ENCODE measurements at regions not wholly inside any gene's neighbourhood (a gene's known extent, or its start where the extent isn't known, plus 50 kb on each side); places are given as distances from the start of the nearest gene placed in this dataset.

DNA sequence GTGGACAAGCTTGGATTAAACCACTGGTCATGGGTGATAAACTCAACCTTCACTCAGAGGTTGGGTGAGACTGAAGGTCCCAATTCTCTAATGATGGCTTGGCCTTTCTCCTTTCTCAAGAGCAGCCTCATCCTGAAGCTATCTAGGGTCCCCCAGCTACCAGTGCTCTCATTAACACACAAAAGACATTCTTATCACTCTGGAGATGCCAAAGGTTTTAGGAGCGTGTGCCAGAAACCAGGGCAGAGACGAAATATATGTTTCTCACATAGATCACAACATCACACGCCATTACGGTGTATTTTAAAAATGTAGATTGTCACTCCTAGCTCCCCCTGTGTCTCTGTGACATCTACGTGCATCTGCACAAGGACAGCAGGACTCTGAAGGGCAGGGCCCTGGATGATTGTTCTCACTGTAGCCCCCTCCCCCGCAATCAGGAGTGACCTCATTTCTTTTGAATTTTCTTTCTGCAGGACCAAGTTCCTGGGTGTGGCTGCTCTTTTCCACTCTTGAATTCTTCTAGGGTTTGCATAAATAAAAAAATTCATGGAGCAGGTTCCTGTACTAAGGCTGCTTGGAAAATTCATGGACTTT lies 311.3 kb downstream of the GADD45G start:
- TF ChIP-seq CTCF (IDR thresholded peaks at IDR 0.05) (no peak), POLR2A (IDR thresholded peaks at IDR 0.05) (no peak), POLR2AphosphoS5 (IDR thresholded peaks at IDR 0.05) (no peak), EP300 (IDR thresholded peaks at IDR 0.05; ENCODE audit: low read depth) (no peak)
